Tibial nerve (tissue), 4 donors: ENCODE measurements at regions not wholly inside any gene's neighbourhood (a gene's known extent, or its start where the extent isn't known, plus 50 kb on each side); places are given as distances from the start of the nearest gene placed in this dataset.

Experiments
- DNase-seq, 2 donors: peaks; one replicate each; pipeline ENCODE4 v3.0.0-alpha.2; 2019; ENCODE audit warnings: low spot score in 2 of 2
- H3K27ac ChIP-seq, 4 donors: fragments of 200-600 bp; sonication (generic) in 3 of 4; one replicate each; pipeline ENCODE4 v1.5.1; 2017 to 2019; ENCODE audit warnings: mild to moderate bottlenecking in 1 of 4
- H3K27me3 ChIP-seq, 2 donors: fragments of 200-600 bp; sonication (generic) in 1 of 2; one replicate each; pipeline versions ENCODE4 v1.5.1 to v1.6.0; 2017 to 2019
- H3K36me3 ChIP-seq, 3 donors: fragments of 200-600 bp; sonication (generic); one replicate each; pipeline ENCODE4 v1.5.1; 2018 to 2019
- H3K4me1 ChIP-seq, 4 donors: fragments of 200-600 bp; sonication (generic) in 3 of 4; one replicate each; pipeline ENCODE4 v1.5.1; 2017 to 2019
- H3K4me3 ChIP-seq, 4 donors: fragments of 200-600 bp; sonication (generic) in 3 of 4; one replicate each; pipeline ENCODE4 v1.5.1; 2017 to 2019; ENCODE audit warnings: mild to moderate bottlenecking in 1 of 4, moderate library complexity in 1 of 4
- H3K9me3 ChIP-seq, 4 donors: fragments of 200-600 bp; sonication (generic) in 3 of 4; one replicate each; pipeline ENCODE4 v1.5.1; 2017 to 2019
- EP300 ChIP-seq, 2 donors: sonication (generic); formaldehyde crosslinking; IDR thresholded peaks; one replicate each; pipeline ENCODE4 v1.6.1; 2017; ENCODE audit warnings: antibody characterized with exemption in 2 of 2, mild to moderate bottlenecking in 1 of 2
- POLR2A ChIP-seq, 2 donors: fragments of 450-650 bp; IDR thresholded peaks; one replicate each; pipeline ENCODE4 v1.6.1; 2017; ENCODE audit warnings: antibody characterized with exemption in 2 of 2, mild to moderate bottlenecking in 2 of 2, moderate library complexity in 2 of 2
- WGBS, 2 donors: methylation state at CpG; one replicate each; pipeline ENCODE4 v1.1.5; 2018; 5-methylcytosine and 5-hydroxymethylcytosine counted together
- TF ChIP-seq, protein P1 (sequence below), 5 experiments: fragments of 200-600 bp in 3 of 5; fragments of 450-650 bp in 2 of 5; sonication (generic) in 3 of 5; IDR thresholded peaks; one replicate each; pipeline ENCODE4 v1.5.1; 2016 to 2019; ENCODE audit warnings: antibody characterized with exemption in 5 of 5, mild to moderate bottlenecking in 3 of 5, moderate library complexity in 2 of 5

DNA sequence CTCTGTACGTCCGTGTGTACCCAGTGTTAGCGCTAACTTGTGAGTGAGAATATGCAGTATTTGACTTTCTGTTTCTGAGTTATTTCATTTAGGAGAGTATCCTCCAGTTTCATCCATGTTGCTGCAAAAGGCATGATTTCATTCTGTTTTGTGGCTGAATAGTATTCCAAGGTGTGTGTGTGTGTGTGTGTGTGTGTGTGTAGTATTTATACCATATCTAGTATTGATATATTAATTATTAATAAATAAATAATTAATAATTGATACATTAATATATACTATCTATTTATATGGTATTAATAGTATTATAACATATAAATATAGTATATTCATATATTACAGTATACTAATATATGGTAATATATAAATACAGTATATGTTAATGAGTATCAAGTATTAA is 101.8 kb upstream of the CCND2 start:
- no peak for DNase-seq
- no peaks in the 10 kb centered on the region for H3K36me3 ChIP-seq
- no peak for TF ChIP-seq EP300 (IDR thresholded peaks at IDR 0.05)
- TF ChIP-seq, protein P1, sequence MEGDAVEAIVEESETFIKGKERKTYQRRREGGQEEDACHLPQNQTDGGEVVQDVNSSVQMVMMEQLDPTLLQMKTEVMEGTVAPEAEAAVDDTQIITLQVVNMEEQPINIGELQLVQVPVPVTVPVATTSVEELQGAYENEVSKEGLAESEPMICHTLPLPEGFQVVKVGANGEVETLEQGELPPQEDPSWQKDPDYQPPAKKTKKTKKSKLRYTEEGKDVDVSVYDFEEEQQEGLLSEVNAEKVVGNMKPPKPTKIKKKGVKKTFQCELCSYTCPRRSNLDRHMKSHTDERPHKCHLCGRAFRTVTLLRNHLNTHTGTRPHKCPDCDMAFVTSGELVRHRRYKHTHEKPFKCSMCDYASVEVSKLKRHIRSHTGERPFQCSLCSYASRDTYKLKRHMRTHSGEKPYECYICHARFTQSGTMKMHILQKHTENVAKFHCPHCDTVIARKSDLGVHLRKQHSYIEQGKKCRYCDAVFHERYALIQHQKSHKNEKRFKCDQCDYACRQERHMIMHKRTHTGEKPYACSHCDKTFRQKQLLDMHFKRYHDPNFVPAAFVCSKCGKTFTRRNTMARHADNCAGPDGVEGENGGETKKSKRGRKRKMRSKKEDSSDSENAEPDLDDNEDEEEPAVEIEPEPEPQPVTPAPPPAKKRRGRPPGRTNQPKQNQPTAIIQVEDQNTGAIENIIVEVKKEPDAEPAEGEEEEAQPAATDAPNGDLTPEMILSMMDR (IDR thresholded peaks at IDR 0.05): no peak
- TF ChIP-seq POLR2A (IDR thresholded peaks at IDR 0.05): no peak
- 88 to 89% methylated on average over 3 of the region's 3 CpGs for WGBS, 2 donors
- no peak overlapping the region for H3K27ac ChIP-seq
- no peaks in the 10 kb centered on the region for H3K4me1 ChIP-seq
- H3K9me3 ChIP-seq: no peaks in the 10 kb centered on the region
- no peak overlapping the region for H3K4me3 ChIP-seq
- no peaks in the 10 kb centered on the region for H3K27me3 ChIP-seq

GRCh38 chr12:4169959-4170358 is 103.6 kb upstream of the CCND2 start:
- 70 to 71% methylated on average over 4 of the region's 4 CpGs for WGBS, 2 donors
- Histone ChIP-seq H3K36me3 (no peaks in the 10 kb centered on the region), H3K27me3 (no peaks in the 10 kb centered on the region), H3K4me1 (peaks cover 0 to 4% (median 2%) of the 10 kb centered on the region in 4 donors), H3K27ac (no peak overlapping the region), H3K4me3 (no peak overlapping the region), H3K9me3 (no peaks in the 10 kb centered on the region)
- DNase-seq: no peak
- TF ChIP-seq POLR2A (IDR thresholded peaks at IDR 0.05) (no peak), EP300 (IDR thresholded peaks at IDR 0.05) (no peak)
- TF ChIP-seq, protein P1 (IDR thresholded peaks at IDR 0.05): no peak

GRCh38 chr12:4169531-4169930 is 104.0 kb upstream of the CCND2 start:
- TF ChIP-seq POLR2A (IDR thresholded peaks at IDR 0.05) (no peak), EP300 (IDR thresholded peaks at IDR 0.05) (no peak)
- TF ChIP-seq, protein P1 (IDR thresholded peaks at IDR 0.05): no peak
- 83 to 85% methylated on average over 5 of the region's 5 CpGs for WGBS, 2 donors
- Histone ChIP-seq H3K27ac (no peak overlapping the region), H3K36me3 (no peaks in the 10 kb centered on the region), H3K27me3 (no peaks in the 10 kb centered on the region), H3K4me1 (peaks cover 0 to 8% (median 2%) of the 10 kb centered on the region in 4 donors), H3K9me3 (no peaks in the 10 kb centered on the region), H3K4me3 (no peak overlapping the region)
- no peak for DNase-seq

DNA sequence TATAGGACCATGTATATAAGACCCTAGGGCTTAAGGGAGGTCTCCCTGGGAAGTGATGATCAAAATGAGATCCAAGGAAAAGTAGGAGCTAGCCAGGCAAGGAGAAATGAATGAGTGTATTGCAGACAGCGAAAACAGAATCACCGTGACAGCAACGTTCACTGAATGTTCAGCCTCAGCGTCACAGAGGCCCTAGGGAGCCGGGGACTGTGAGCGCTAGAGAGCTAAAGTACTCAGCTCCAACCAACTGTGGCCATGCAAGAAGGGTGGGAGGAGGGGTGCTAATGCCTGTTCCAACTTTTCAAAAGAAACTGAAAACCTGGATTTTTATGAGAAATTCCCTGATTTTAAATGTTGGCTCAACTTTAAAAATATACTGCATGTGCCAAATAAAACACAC is 105.5 kb upstream of the CCND2 start:
- no peaks in the 10 kb centered on the region for H3K27me3 ChIP-seq
- no peak overlapping the region for H3K27ac ChIP-seq
- no peaks in the 10 kb centered on the region for H3K9me3 ChIP-seq
- WGBS, 2 donors: 66% methylated on average over 6 of the region's 6 CpGs
- TF ChIP-seq, protein P1 (IDR thresholded peaks at IDR 0.05): no peak
- TF ChIP-seq POLR2A (IDR thresholded peaks at IDR 0.05): no peak
- DNase-seq: no peak
- no peak overlapping the region for H3K4me3 ChIP-seq
- H3K36me3 ChIP-seq: no peaks in the 10 kb centered on the region
- peaks cover 0 to 14% (median 2%) of the 10 kb centered on the region in 4 donors for H3K4me1 ChIP-seq

GRCh38 chr12:4164559-4165558 is 108.7 kb upstream of the CCND2 start:
- 10 to 13% methylated on average over 40 to 52 of the region's 63 CpGs for WGBS, 2 donors
- Histone ChIP-seq H3K27me3 (no peaks in the 10 kb centered on the region), H3K36me3 (no peaks in the 10 kb centered on the region), H3K4me3 (peak overlapping the region; percentile 29 to 62 (median 56)), H3K9me3 (no peaks in the 10 kb centered on the region), H3K4me1 (peaks cover 0 to 14% (median 2%) of the 10 kb centered on the region in 4 donors), H3K27ac (peak overlapping the region in 3 of 4 donors; percentile 66 to 81 (median 70))
- no peak for DNase-seq
- TF ChIP-seq EP300 (IDR thresholded peaks at IDR 0.05) (no peak), POLR2A (IDR thresholded peaks at IDR 0.05) (no peak)
- TF ChIP-seq, protein P1 (IDR thresholded peaks at IDR 0.05): no peak
